HFFc6 (cell line): ENCODE measurements at regions not wholly inside any gene's neighbourhood (a gene's known extent, or its start where the extent isn't known, plus 50 kb on each side); places are given as distances from the start of the nearest gene placed in this dataset.

Experiments used
- DNase-seq: peaks from one replicate; pipeline ENCODE4 v3.0.0-alpha.2; 2018
- H3K27ac Mint-ChIP-seq: 2 replicates; pipeline ENCODE4 v1.8.0; 2020; ENCODE audit warnings: mild to moderate bottlenecking, mixed read lengths
- H3K27me3 Mint-ChIP-seq: 2 replicates; pipeline ENCODE4 v1.8.0; 2021; ENCODE audit warnings: mild to moderate bottlenecking, moderate library complexity, mixed read lengths; ENCODE audit not compliant: insufficient read depth
- H3K36me3 Mint-ChIP-seq: 2 replicates; pipeline ENCODE4 v1.8.0; 2021; ENCODE audit warnings: low read depth, mixed read lengths
- H3K4me1 Mint-ChIP-seq: 2 replicates; pipeline ENCODE4 v1.8.0; 2020; ENCODE audit warnings: low read depth, mixed read lengths
- H3K4me3 Mint-ChIP-seq: 2 replicates; pipeline ENCODE4 v1.8.0; 2020; ENCODE audit warnings: mild to moderate bottlenecking, moderate library complexity, mixed read lengths
- H3K9me3 Mint-ChIP-seq: 2 replicates; pipeline ENCODE4 v1.8.0; 2020; ENCODE audit warnings: mild to moderate bottlenecking, mixed read lengths
- CTCF ChIP-seq: fragments of 200-600 bp; sonication (generic); IDR thresholded peaks from 2 replicates; pipeline ENCODE4 v1.5.0; 2021; ENCODE audit warnings: antibody characterized with exemption, mild to moderate bottlenecking

- Mint-ChIP-seq H3K36me3 (no peaks in the 10 kb centered on the region), H3K9me3 (no peaks in the 10 kb centered on the region), H3K27ac (no peak overlapping the region)
These were observed 132.8 kb upstream of the UGT8 start for GRCh38 chr4:114465766-114466165.

GRCh38 chr4:114466299-114466698 is 132.3 kb upstream of the UGT8 start:
- Mint-ChIP-seq H3K27me3 (peaks cover 11% of the 10 kb centered on the region), H3K9me3 (no peaks in the 10 kb centered on the region), H3K4me3 (no peak overlapping the region), H3K4me1 (no peaks in the 10 kb centered on the region), H3K36me3 (no peaks in the 10 kb centered on the region), H3K27ac (no peak overlapping the region)
- no peak for TF ChIP-seq CTCF
- no peak for DNase-seq

More at GRCh38 chr4:114465766-114466165, 132.8 kb upstream of the UGT8 start:
- no peak for TF ChIP-seq CTCF
- H3K4me3 Mint-ChIP-seq, result no peak overlapping the region
- no peaks in the 10 kb centered on the region for H3K4me1 Mint-ChIP-seq
- no peak for DNase-seq
- peaks cover 11% of the 10 kb centered on the region for H3K27me3 Mint-ChIP-seq

- H3K27ac Mint-ChIP-seq, result no peak overlapping the region
- no peaks in the 10 kb centered on the region for H3K36me3 Mint-ChIP-seq
- no peaks in the 10 kb centered on the region for H3K9me3 Mint-ChIP-seq
- no peak for TF ChIP-seq CTCF
- no peaks in the 10 kb centered on the region for H3K4me1 Mint-ChIP-seq
- peaks cover 6% of the 10 kb centered on the region for H3K27me3 Mint-ChIP-seq
- H3K4me3 Mint-ChIP-seq, result no peak overlapping the region
- no peak for DNase-seq
These were observed 126.2 kb upstream of the UGT8 start for GRCh38 chr4:114472269-114473032.

- DNase-seq, result no peak
- TF ChIP-seq CTCF, result no peak
- no peaks in the 10 kb centered on the region for H3K36me3 Mint-ChIP-seq
- no peaks in the 10 kb centered on the region for H3K4me1 Mint-ChIP-seq
- no peak overlapping the region for H3K27ac Mint-ChIP-seq
- no peak overlapping the region for H3K4me3 Mint-ChIP-seq
- peaks cover 11% of the 10 kb centered on the region for H3K27me3 Mint-ChIP-seq
- no peaks in the 10 kb centered on the region for H3K9me3 Mint-ChIP-seq
These were observed 124.3 kb upstream of the UGT8 start for GRCh38 chr4:114474188-114474800.

- no peaks in the 10 kb centered on the region for H3K36me3 Mint-ChIP-seq
- peaks cover 4% of the 10 kb centered on the region; the same call in 1 of the 2 replicates for H3K27me3 Mint-ChIP-seq
- no peak overlapping the region for H3K4me3 Mint-ChIP-seq
- no peak for TF ChIP-seq CTCF
- no peak overlapping the region for H3K27ac Mint-ChIP-seq
- DNase-seq, result no peak
- no peaks in the 10 kb centered on the region for H3K4me1 Mint-ChIP-seq
- H3K9me3 Mint-ChIP-seq, result no peaks in the 10 kb centered on the region
These were observed 122.3 kb upstream of the UGT8 start for GRCh38 chr4:114476310-114476709.
